NCI-H2107 treated with DMSO at 0.1 percent for 48 hours (cell line): ENCODE measurements at regions not wholly inside any gene's neighbourhood (a gene's known extent, or its start where the extent isn't known, plus 50 kb on each side); places are given as distances from the start of the nearest gene placed in this dataset.
"Not testable (repeated sequence)": the region's sequence is repeated elsewhere in the genome, so short reads cannot be mapped to it uniquely, and the experiment has no call there.

Experiments used
- DNase-seq: peaks from one replicate; lab custom pipeline; 2025; ENCODE audit not compliant: unreplicated experiment; lab: John Stamatoyannopoulos, UW

GRCh38 chr16:14384745-14385144, 245.3 kb downstream of the PARN start:
- DNase-seq = no peak

GRCh38 chr16:14383844-14384243, 246.2 kb downstream of the PARN start:
- DNase-seq = not testable (repeated sequence)

GRCh38 chr16:14378689-14379467, 251.2 kb downstream of the PARN start:
- DNase-seq = no peak

GRCh38 chr16:14378131-14378551, 251.9 kb downstream of the PARN start:
- DNase-seq = peak; percentile 7

- DNase-seq = no peak
These were observed 252.7 kb downstream of the PARN start for GRCh38 chr16:14377326-14377725.

- no peak for DNase-seq
These were observed 254.9 kb downstream of the PARN start for GRCh38 chr16:14375132-14375491.

- DNase-seq = no peak
These were observed 255.5 kb downstream of the PARN start for GRCh38 chr16:14374451-14375131.

- no peak for DNase-seq
These were observed 256.2 kb downstream of the PARN start for GRCh38 chr16:14373896-14374295.

- DNase-seq = no peak
These were observed 256.7 kb downstream of the PARN start for GRCh38 chr16:14373406-14373805.

GRCh38 chr16:14372471-14372870, 257.6 kb downstream of the PARN start:
- DNase-seq = no peak

GRCh38 chr16:14371778-14372431, 258.2 kb downstream of the PARN start:
- DNase-seq = no peak

GRCh38 chr16:14370736-14371234, 259.3 kb downstream of the PARN start:
- DNase-seq = no peak

GRCh38 chr16:14369734-14370598, 260.1 kb downstream of the PARN start:
- DNase-seq = no peak

- DNase-seq = no peak
These were observed 261.7 kb downstream of the PARN start for GRCh38 chr16:14368399-14368798.

- no peak for DNase-seq
These were observed 262.9 kb downstream of the PARN start for GRCh38 chr16:14366974-14367707.

- DNase-seq = no peak
These were observed 263.6 kb downstream of the PARN start for GRCh38 chr16:14366447-14366846.

- no peak for DNase-seq
These were observed 264.7 kb downstream of the PARN start for GRCh38 chr16:14365200-14365851.

- no peak for DNase-seq
These were observed 265.5 kb downstream of the PARN start for GRCh38 chr16:14364386-14365199.

- DNase-seq = no peak
These were observed 266.0 kb downstream of the PARN start for GRCh38 chr16:14364112-14364385.
